Medulla oblongata (tissue), 1 donor: ENCODE measurements at regions not wholly inside any gene's neighbourhood (a gene's known extent, or its start where the extent isn't known, plus 50 kb on each side); places are given as distances from the start of the nearest gene placed in this dataset.
"Not testable (repeated sequence)": the region's sequence is repeated elsewhere in the genome, so short reads cannot be mapped to it uniquely, and the experiment has no call there.

Experiments used
- DNase-seq: peaks from one replicate; pipeline ENCODE4 v3.0.0-alpha.2; 2015; ENCODE audit errors: extremely low spot score

GRCh38 chr17:36845916-36846315 lies 91.4 kb upstream of the LHX1 start:
- DNase-seq: no peak

DNA sequence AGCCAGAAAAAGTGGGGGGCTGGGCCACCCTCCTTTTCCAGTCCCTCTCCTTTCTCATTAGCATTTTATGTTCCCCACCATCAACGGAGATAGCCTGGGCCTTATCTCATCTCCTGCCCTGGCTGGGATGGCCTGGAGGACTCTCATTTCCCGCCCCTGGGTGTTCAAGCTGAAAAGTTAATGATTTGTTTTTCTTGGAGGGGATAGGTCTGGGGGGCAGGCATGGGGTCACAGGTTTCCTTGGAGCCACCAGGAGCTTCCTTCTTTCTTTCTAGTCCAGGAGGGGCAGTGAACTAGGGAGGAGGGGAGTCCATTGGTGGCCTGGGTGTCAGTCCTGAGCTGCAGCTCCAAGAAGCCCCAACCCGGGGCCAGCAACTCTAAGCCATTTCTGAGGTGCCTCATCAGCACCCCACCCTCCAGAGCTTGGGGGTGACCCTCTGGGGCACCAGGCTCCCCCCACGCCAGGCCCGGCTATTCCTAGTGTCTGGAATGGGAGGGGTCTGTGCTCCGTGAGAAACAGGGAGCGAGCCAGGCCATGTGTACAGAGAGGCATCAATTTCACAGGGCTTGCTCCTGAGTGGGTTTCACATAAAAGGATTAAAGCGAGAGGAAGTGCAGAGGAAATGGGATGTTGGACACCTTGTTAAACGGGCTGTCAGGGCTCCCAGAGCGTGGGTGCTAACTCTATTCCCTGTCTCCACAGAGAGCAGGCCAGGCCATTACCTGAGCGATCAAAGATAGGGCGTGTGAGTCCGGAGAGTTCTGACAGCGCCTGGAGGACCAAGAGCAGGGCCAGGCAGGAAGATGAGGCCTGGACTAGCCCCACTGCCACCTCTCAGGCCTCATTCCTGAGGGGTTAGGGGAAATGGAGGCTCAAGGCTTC lies 90.6 kb upstream of the LHX1 start:
- no peak for DNase-seq

GRCh38 chr17:36848008-36848902 lies 89.0 kb upstream of the LHX1 start:
- no peak for DNase-seq

- DNase-seq: not testable (repeated sequence)
Observed at GRCh38 chr17:36849020-36849419, 88.3 kb upstream of the LHX1 start.

- no peak for DNase-seq
Observed at GRCh38 chr17:36849871-36850348, 87.4 kb upstream of the LHX1 start.

- no peak for DNase-seq
Observed at GRCh38 chr17:36850790-36851189, 86.5 kb upstream of the LHX1 start.

- DNase-seq: no peak
Observed at GRCh38 chr17:36851250-36851649, 86.0 kb upstream of the LHX1 start.

DNA sequence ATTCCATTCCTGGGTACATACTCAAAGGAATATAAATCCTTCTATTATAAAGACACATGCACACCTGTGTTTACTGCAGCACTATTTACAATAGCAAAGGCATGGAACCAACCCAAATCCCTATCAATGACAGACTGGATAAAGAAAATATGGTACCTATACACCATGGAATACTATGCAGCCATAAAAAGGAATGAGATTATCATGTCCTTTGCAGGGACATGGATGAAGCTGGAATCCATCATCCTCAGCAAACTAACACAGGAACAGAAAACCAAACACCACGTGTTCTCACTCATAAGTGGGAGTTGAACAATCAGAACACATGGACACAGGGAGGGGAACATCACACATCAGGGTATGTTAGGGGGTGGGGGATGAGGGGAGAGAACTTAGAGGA lies 84.8 kb upstream of the LHX1 start:
- not testable (repeated sequence) for DNase-seq

- no peak for DNase-seq
Observed at GRCh38 chr17:36854982-36855381, 82.3 kb upstream of the LHX1 start.

- DNase-seq: no peak
Observed at GRCh38 chr17:36855459-36855858, 81.8 kb upstream of the LHX1 start.

DNA sequence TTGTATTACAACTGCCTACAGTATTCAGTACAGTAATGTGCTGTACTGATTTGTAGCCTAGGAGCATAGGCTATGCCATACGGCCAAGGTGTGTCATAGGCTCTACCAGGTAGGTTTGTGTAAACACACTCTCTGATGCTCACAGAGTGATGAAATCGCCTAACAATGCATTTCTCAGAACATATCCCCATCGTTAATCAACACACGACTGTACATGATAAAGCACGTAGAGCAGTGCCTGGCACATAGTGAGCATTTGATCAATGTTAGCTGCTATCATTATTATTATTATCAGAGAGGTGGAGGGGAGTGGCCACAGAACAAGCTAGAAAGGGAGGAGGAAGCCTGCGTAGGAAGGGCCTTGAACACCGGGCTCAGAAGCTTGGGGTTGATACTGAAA lies 81.1 kb upstream of the LHX1 start:
- DNase-seq: no peak

GRCh38 chr17:36856903-36857381 lies 80.3 kb upstream of the LHX1 start:
- DNase-seq: no peak

GRCh38 chr17:36857698-36858097 lies 79.6 kb upstream of the LHX1 start:
- DNase-seq: no peak

GRCh38 chr17:36858119-36859002 lies 78.9 kb upstream of the LHX1 start:
- no peak for DNase-seq

DNA sequence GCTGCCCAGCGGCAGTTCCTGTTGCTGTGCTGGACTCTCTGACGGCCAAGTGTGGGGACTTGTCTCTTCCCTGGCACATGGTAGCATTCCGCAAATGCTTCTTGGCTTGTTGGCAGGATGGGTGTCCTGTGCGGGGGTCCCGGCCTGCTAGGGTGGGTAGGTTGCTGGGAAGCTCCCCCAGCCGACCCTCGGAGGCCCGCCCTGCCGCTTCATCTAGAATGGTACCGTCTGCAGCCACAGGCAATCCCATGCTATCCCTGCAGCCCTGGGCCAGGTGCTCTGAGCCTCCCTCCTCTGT lies 78.3 kb upstream of the LHX1 start:
- no peak for DNase-seq

- DNase-seq: no peak
Observed at GRCh38 chr17:36859706-36860105, 77.6 kb upstream of the LHX1 start.

GRCh38 chr17:36861531-36861930 lies 75.7 kb upstream of the LHX1 start:
- DNase-seq: no peak

DNA sequence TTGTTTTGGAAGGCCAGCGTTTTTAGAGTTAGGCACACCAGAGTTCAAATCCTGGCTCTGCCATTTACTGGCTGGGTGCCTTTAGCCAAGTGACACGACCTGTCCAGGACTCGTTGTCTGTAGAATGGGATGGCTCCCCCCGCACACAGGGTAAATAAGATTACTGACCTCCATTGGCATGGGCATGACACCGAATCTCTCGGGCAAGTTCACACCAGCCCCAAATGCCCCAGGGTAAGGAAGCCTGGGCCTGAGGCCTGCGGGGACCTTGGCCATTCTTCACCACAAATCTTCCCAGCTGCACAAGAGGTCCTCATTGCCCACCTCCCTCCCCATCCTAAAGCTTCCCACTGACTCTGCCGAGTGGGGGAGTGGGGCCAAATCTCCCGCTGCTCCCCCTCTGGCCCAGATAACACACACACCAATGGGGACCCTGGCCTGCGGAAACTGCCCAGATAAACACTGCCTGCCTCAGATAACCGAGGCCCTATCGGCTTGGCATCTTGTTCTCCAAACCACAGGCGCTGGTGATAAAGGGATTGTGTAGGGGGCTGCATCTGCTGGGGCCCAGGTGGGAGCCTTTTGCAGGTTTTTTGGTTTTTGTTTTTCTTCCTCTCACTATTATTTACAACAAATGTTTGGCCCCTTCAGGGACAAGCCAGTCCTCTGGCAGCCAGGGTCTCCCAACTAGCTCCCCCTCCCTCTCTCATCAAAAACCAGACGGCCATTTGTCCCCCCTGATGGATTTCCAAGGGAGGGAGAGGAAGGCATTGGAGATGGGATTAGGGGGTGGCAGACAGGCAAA lies 75.0 kb upstream of the LHX1 start:
- DNase-seq: no peak

DNA sequence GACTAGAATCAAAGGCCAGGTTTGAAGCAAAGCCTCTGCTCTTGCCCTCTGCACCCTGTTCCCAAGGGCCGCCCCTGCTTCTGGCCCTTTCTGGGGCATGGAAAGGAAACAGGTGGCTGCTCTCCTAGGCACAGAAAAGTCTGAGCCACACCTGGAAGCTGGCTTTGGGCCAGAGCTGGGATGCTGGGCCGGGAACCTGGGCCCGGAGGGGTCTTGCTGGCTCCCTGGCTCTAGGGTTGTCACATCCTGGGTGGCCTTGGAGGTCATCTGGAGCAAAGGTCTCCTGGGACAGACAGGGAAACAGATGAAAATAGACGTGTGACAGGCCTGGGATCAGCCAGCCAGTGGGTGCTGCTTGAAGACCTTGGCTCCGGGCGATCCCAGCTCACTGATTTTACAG lies 74.1 kb upstream of the LHX1 start:
- no peak for DNase-seq

- DNase-seq: no peak
Observed at GRCh38 chr17:36863676-36864612, 73.3 kb upstream of the LHX1 start.
